ENCODE measurements at regions not wholly inside any gene's neighbourhood (a gene's known extent, or its start where the extent isn't known, plus 50 kb on each side); places are given as distances from the start of the nearest gene placed in this dataset.

- TF ChIP-seq, protein P1, sequence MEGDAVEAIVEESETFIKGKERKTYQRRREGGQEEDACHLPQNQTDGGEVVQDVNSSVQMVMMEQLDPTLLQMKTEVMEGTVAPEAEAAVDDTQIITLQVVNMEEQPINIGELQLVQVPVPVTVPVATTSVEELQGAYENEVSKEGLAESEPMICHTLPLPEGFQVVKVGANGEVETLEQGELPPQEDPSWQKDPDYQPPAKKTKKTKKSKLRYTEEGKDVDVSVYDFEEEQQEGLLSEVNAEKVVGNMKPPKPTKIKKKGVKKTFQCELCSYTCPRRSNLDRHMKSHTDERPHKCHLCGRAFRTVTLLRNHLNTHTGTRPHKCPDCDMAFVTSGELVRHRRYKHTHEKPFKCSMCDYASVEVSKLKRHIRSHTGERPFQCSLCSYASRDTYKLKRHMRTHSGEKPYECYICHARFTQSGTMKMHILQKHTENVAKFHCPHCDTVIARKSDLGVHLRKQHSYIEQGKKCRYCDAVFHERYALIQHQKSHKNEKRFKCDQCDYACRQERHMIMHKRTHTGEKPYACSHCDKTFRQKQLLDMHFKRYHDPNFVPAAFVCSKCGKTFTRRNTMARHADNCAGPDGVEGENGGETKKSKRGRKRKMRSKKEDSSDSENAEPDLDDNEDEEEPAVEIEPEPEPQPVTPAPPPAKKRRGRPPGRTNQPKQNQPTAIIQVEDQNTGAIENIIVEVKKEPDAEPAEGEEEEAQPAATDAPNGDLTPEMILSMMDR (IDR thresholded peaks at IDR 0.05), result no peak
- no peak for TF ChIP-seq REST (IDR thresholded peaks at IDR 0.05; ENCODE audit: insufficient read depth in 1 of 2, low read depth in 2 of 2, low read length in 1 of 2)
- no peak for TF ChIP-seq POLR2AphosphoS5 (IDR thresholded peaks at IDR 0.05; ENCODE audit: low read depth, low read length)
- TF ChIP-seq TCF7L2 (IDR thresholded peaks at IDR 0.05; ENCODE audit: low read depth, low read length), result no peak
- TF ChIP-seq SIN3A (IDR thresholded peaks at IDR 0.05; ENCODE audit: borderline replicate concordance, insufficient read depth, low read depth, low read length), result no peak
Observed at GRCh38 chr4:188347339-188347738, 208.1 kb downstream of the TRIML1 start.
